HepG2 (cell line): ENCODE measurements at regions not wholly inside any gene's neighbourhood (a gene's known extent, or its start where the extent isn't known, plus 50 kb on each side); places are given as distances from the start of the nearest gene placed in this dataset.

Source experiments
- ATAC-seq: fragments of 200-7000 bp; cut with Tn5 transposase; 3 replicates; pipeline ENCODE4 v1.9.1; 2020; ENCODE audit warnings: mild to moderate bottlenecking, moderate library complexity
- BruUV-seq: library from RNA; stranded (reverse); fragments of 400-500 nt; replicated peaks from 2 replicates; lab custom pipeline; 2021; lab: Mats Ljungman, UMichigan
- CTCF ChIA-PET: fragments of 300-600 bp; formaldehyde crosslinking; extraction: SDS; loops from one replicate; lab custom pipeline; 2021; ENCODE audit warnings: low total read pairs, inconsistent platforms, low intra/inter-chr PET ratio; lab: Yijun Ruan, JAX
- POLR2A ChIA-PET: fragments of 350-600 bp; sonication (Branson Sonifier 250); formaldehyde crosslinking; loops from one replicate; lab custom pipeline; 2020; ENCODE audit warnings: antibody characterized with exemption, inconsistent platforms; lab: Yijun Ruan, JAX
- DNase-seq: peaks from one replicate; pipeline ENCODE4 v3.0.0-alpha.2; 2015; ENCODE audit warnings: low spot score
- FAIRE-seq: peaks from 3 replicates; lab custom pipeline; 2011; peaks lifted over from hg19 to GRCh38; lab: Jason Lieb, UNC
- H2AFZ ChIP-seq: one replicate; pipeline ENCODE4 v1.6.1; 2011; ENCODE audit warnings: low read length, inconsistent platforms
- H3K27ac ChIP-seq: fragments of 300-600 bp; 3 replicates; pipeline ENCODE4 v1.8.0; 2011; ENCODE audit warnings: mixed run types, mild to moderate bottlenecking, mixed read lengths, low read length, inconsistent platforms; ENCODE audit not compliant: insufficient read depth; ENCODE audit errors: extremely low read length
- H3K27me3 ChIP-seq, 2 experiments: fragments of 200-600 bp in 1 of 2; 2 replicates in 1 of 2; 3 replicates in 1 of 2; pipeline versions ENCODE4 v1.6.0 to v1.8.0; 2011; ENCODE audit warnings: low read length in 2 of 2, mild to moderate bottlenecking in 2 of 2, moderate library complexity in 2 of 2, inconsistent platforms in 1 of 2; ENCODE audit not compliant: insufficient read depth in 2 of 2, control insufficient read depth in 1 of 2
- H3K36me3 ChIP-seq, 2 experiments: fragments of 200-600 bp in 1 of 2; replicated peaks in 1 of 2; 2 replicates in 1 of 2; 3 replicates in 1 of 2; pipeline versions ENCODE4 v1.5.1 to v1.8.0; 2011; ENCODE audit warnings: low read length in 2 of 2, inconsistent platforms in 1 of 2; ENCODE audit not compliant: insufficient read depth in 2 of 2, control insufficient read depth in 1 of 2
- H3K4me1 ChIP-seq: 2 replicates; pipeline ENCODE4 v1.5.1; 2012; ENCODE audit warnings: low read length, inconsistent platforms; ENCODE audit not compliant: insufficient read depth
- H3K4me2 ChIP-seq: 2 replicates; pipeline ENCODE4 v1.6.0; 2011; ENCODE audit warnings: low read depth, low read length, inconsistent platforms
- H3K4me3 ChIP-seq, 3 experiments: fragments of 200-600 bp in 1 of 3; sonication (generic), shearing (Covaris generic) in 1 of 3; replicated peaks in 1 of 3; 2 replicates each; pipeline ENCODE4 v1.5.1; 2011 to 2016; ENCODE audit warnings: low read length in 3 of 3, inconsistent platforms in 2 of 3, low read depth in 2 of 3, mild to moderate bottlenecking in 2 of 3, control low read depth in 1 of 3, mixed read lengths in 1 of 3; ENCODE audit not compliant: insufficient read depth in 1 of 3
- H3K79me2 ChIP-seq: one replicate; pipeline ENCODE4 v1.6.1; 2011; ENCODE audit warnings: low read length, inconsistent platforms; ENCODE audit not compliant: insufficient read depth
- H3K9ac ChIP-seq: 2 replicates; pipeline ENCODE4 v1.6.0; 2011; ENCODE audit warnings: mild to moderate bottlenecking, low read depth, low read length, inconsistent platforms; ENCODE audit not compliant: insufficient read depth
- H3K9me3 ChIP-seq: 2 replicates; pipeline ENCODE4 v1.5.1; 2012; ENCODE audit warnings: mild to moderate bottlenecking, low read length
- H4K20me1 ChIP-seq: 2 replicates; pipeline ENCODE4 v1.6.0; 2011; ENCODE audit warnings: inconsistent platforms, mild to moderate bottlenecking, low read length, moderate library complexity; ENCODE audit not compliant: insufficient read depth
- ARHGAP35 ChIP-seq: sonication (generic); formaldehyde crosslinking; IDR thresholded peaks from 2 replicates; pipeline ENCODE4 v1.9.0; 2022; ENCODE audit warnings: mild to moderate bottlenecking, inconsistent platforms, moderate library complexity, missing genetic modification reagents, borderline replicate concordance
- ARNT ChIP-seq: fragments of 450-650 bp; IDR thresholded peaks from 2 replicates; pipeline ENCODE4 v1.6.1; 2017
- MAF1 ChIP-seq: sonication (generic); formaldehyde crosslinking; IDR thresholded peaks from 2 replicates; pipeline ENCODE4 v1.5.0; 2020; ENCODE audit warnings: missing genetic modification reagents, borderline replicate concordance
- NR3C1 ChIP-seq: sonication (generic); formaldehyde crosslinking; IDR thresholded peaks from 2 replicates; pipeline ENCODE4 v1.4.0; 2020; ENCODE audit warnings: missing genetic modification reagents
- ZC3H4 ChIP-seq: sonication (generic); formaldehyde crosslinking; IDR thresholded peaks from 2 replicates; pipeline ENCODE4 v1.4.0; 2020; ENCODE audit warnings: missing genetic modification reagents, borderline replicate concordance
- ZNF737 ChIP-seq: sonication (generic); formaldehyde crosslinking; IDR thresholded peaks from 2 replicates; pipeline ENCODE4 v1.5.0; 2020; ENCODE audit warnings: missing genetic modification reagents, mild to moderate bottlenecking, borderline replicate concordance
- ZSCAN9 ChIP-seq: IDR thresholded peaks from 2 replicates; pipeline ENCODE4 v1.6.1; 2016; ENCODE audit warnings: borderline replicate concordance
- WGBS: methylation state at CpG from one replicate; pipeline ENCODE4 v1.1.6; 2017; ENCODE audit warnings: low lambda C conversion rate; 5-methylcytosine and 5-hydroxymethylcytosine counted together
- in situ Hi-C: cut with HindIII; loops from 2 replicates; pipeline ENCODE4 v1.10.0; 2017; ENCODE audit warnings: low pct_unique_long_range_greater_than_20kb; ENCODE audit not compliant: extremely low pct_ligation_motif_present
- intact Hi-C: fragments of 100-400 bp; cut with micrococcal nuclease; formaldehyde crosslinking; loops from one replicate; pipeline ENCODE4 v1.10.0; 2022; ENCODE audit not compliant: unreplicated experiment
- TF ChIP-seq, protein P1 (sequence below): IDR thresholded peaks from 2 replicates; pipeline ENCODE4 v1.6.1; 2012; ENCODE audit warnings: low read depth, low read length, improper control_type of control experiment
- TF ChIP-seq, protein P2 (sequence below): sonication (generic); formaldehyde crosslinking; IDR thresholded peaks from 2 replicates; pipeline ENCODE4 v1.4.0; 2020; ENCODE audit warnings: missing genetic modification reagents
- TF ChIP-seq, protein P3 (sequence below): sonication (generic); formaldehyde crosslinking; IDR thresholded peaks from 2 replicates; pipeline ENCODE4 v1.5.0; 2020; ENCODE audit warnings: missing genetic modification reagents, mild to moderate bottlenecking, borderline replicate concordance
- TF ChIP-seq, protein P4 (sequence below): sonication (generic); formaldehyde crosslinking; IDR thresholded peaks from 2 replicates; pipeline ENCODE4 v1.4.0; 2020; ENCODE audit warnings: mild to moderate bottlenecking, missing genetic modification reagents
- TF ChIP-seq, protein P5 (sequence below): sonication (generic); formaldehyde crosslinking; IDR thresholded peaks from 2 replicates; pipeline ENCODE4 v1.9.0; 2021; ENCODE audit warnings: missing genetic modification reagents, mild to moderate bottlenecking, borderline replicate concordance
- TF ChIP-seq, protein P6 (sequence below): sonication (generic); formaldehyde crosslinking; IDR thresholded peaks from 2 replicates; pipeline ENCODE4 v1.4.0; 2020; ENCODE audit warnings: missing genetic modification reagents, mild to moderate bottlenecking, borderline replicate concordance

DNA sequence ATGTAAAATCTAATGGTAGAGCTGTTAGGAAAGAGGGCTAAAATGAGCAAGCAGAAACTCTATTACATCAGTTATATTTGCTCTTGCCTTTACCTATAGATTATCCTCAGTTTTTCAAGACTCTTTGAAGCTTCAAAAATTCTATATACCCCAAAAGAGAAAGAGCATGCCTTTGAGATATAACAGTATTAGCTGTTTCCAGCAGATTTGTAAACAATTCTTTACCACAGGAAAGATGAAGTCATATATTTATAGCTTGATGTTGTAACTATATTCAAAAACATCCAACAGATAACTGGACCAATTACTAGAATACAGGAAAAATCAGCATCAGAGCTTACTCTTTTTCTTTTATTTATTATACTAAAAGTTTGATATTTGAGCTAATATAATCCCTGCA lies 416.2 kb upstream of the TPK1 start:
- H3K27ac ChIP-seq = no peak overlapping the region
- in situ Hi-C loops = no loop called here
- TF ChIP-seq ZNF737 (CRISPR knock-in tag) = no peak
- no peak for TF ChIP-seq NR3C1 (CRISPR knock-in tag)
- TF ChIP-seq, protein P1, sequence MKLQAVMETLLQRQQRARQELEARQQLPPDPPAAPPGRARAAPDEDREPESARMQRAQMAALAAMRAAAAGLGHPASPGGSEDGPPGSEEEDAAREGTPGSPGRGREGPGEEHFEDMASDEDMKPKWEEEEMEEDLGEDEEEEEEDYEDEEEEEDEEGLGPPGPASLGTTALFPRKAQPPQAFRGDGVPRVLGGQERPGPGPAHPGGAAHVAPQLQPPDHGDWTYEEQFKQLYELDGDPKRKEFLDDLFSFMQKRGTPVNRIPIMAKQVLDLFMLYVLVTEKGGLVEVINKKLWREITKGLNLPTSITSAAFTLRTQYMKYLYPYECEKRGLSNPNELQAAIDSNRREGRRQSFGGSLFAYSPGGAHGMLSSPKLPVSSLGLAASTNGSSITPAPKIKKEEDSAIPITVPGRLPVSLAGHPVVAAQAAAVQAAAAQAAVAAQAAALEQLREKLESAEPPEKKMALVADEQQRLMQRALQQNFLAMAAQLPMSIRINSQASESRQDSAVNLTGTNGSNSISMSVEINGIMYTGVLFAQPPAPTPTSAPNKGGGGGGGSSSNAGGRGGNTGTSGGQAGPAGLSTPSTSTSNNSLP = no peak
- no peak for TF ChIP-seq ARHGAP35
- TF ChIP-seq ZSCAN9 (CRISPR knock-in tag) = no peak
- TF ChIP-seq, protein P2, sequence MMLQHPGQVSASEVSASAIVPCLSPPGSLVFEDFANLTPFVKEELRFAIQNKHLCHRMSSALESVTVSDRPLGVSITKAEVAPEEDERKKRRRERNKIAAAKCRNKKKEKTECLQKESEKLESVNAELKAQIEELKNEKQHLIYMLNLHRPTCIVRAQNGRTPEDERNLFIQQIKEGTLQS (CRISPR knock-in tag) = no peak
- TF ChIP-seq, all 625 proteins: peak for 0
- no peak overlapping the region for H3K4me2 ChIP-seq
- no peaks in the 10 kb centered on the region for H4K20me1 ChIP-seq
- no peak overlapping the region for H3K4me3 ChIP-seq
- H3K9ac ChIP-seq = no peak overlapping the region
- BruUV-seq = no TSS peak
- no peaks in the 10 kb centered on the region for H3K4me1 ChIP-seq
- no peak for FAIRE-seq
- H3K9me3 ChIP-seq = peaks cover 96% of the 10 kb centered on the region
- ChIA-PET POLR2A (no interaction called here), CTCF (no interaction called here)
- no peaks in the 10 kb centered on the region for H3K27me3 ChIP-seq
- no peak for DNase-seq
- ATAC-seq = no peak
- H3K36me3 ChIP-seq = no peaks in the 10 kb centered on the region
- H3K79me2 ChIP-seq = no peaks in the 10 kb centered on the region
- no peak overlapping the region for H2AFZ ChIP-seq
- intact Hi-C loops = no loop called here

DNA sequence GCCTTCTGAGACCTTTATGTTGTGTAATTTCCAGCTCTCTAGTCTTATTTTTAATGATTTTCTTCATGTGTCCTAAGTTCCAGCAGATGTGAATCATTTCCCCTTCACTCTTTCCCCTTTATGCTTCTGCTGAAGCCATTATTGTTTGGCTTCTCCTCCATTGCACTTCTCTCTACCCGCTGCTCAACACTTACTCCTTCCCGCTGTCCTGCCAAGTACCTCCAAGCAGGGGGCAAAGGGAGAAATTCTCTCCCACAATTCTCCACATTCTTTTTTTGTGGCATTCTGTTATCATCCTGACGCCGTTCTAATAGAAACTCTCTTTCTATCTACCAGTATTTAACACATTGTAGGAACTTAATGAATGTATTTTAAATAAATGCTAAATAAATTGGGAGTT lies 388.9 kb upstream of the TPK1 start:
- Histone ChIP-seq H4K20me1 (no peaks in the 10 kb centered on the region), H3K27ac (no peak overlapping the region), H3K36me3 (no peaks in the 10 kb centered on the region), H3K4me3 (no peak overlapping the region), H3K27me3 (no peaks in the 10 kb centered on the region), H3K9me3 (peaks cover 60% of the 10 kb centered on the region), H3K79me2 (no peaks in the 10 kb centered on the region), H3K4me2 (no peak overlapping the region), H3K9ac (no peak overlapping the region), H3K4me1 (no peaks in the 10 kb centered on the region), H2AFZ (no peak overlapping the region)
- BruUV-seq = no TSS peak
- WGBS = 6% methylated on average over 4 of the region's 4 CpGs
- no peak for DNase-seq
- POLR2A ChIA-PET = no interaction called here
- CTCF ChIA-PET = no interaction called here
- in situ Hi-C loops (no loop called here), intact Hi-C loops (no loop called here)
- no peak for ATAC-seq
- no peak for FAIRE-seq
- TF ChIP-seq, protein P3, sequence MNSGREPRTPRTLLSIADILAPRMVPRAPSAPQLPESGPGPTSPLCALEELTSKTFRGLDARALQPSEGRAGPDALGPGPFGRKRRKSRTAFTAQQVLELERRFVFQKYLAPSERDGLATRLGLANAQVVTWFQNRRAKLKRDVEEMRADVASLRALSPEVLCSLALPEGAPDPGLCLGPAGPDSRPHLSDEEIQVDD (CRISPR knock-in tag) = no peak
- TF ChIP-seq MAF1 = no peak
- TF ChIP-seq, protein P4, sequence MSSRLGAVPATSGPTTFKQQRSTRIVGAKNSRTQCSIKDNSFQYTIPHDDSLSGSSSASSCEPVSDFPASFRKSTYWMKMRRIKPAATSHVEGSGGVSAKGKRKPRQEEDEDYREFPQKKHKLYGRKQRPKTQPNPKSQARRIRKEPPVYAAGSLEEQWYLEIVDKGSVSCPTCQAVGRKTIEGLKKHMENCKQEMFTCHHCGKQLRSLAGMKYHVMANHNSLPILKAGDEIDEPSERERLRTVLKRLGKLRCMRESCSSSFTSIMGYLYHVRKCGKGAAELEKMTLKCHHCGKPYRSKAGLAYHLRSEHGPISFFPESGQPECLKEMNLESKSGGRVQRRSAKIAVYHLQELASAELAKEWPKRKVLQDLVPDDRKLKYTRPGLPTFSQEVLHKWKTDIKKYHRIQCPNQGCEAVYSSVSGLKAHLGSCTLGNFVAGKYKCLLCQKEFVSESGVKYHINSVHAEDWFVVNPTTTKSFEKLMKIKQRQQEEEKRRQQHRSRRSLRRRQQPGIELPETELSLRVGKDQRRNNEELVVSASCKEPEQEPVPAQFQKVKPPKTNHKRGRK (CRISPR knock-in tag) = no peak
- no peak for TF ChIP-seq ZC3H4 (CRISPR knock-in tag)
- TF ChIP-seq, protein P5, sequence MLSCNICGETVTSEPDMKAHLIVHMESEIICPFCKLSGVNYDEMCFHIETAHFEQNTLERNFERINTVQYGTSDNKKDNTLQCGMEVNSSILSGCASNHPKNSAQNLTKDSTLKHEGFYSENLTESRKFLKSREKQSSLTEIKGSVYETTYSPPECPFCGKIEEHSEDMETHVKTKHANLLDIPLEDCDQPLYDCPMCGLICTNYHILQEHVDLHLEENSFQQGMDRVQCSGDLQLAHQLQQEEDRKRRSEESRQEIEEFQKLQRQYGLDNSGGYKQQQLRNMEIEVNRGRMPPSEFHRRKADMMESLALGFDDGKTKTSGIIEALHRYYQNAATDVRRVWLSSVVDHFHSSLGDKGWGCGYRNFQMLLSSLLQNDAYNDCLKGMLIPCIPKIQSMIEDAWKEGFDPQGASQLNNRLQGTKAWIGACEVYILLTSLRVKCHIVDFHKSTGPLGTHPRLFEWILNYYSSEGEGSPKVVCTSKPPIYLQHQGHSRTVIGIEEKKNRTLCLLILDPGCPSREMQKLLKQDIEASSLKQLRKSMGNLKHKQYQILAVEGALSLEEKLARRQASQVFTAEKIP = no peak
- TF ChIP-seq, protein P6, sequence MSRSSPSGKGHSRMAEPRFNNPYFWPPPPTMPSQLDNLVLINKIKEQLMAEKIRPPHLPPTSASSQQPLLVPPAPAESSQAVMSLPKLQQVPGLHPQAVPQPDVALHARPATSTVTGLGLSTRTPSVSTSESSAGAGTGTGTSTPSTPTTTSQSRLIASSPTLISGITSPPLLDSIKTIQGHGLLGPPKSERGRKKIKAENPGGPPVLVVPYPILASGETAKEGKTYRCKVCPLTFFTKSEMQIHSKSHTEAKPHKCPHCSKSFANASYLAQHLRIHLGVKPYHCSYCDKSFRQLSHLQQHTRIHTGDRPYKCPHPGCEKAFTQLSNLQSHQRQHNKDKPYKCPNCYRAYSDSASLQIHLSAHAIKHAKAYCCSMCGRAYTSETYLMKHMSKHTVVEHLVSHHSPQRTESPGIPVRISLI = no peak
- no peak for TF ChIP-seq ARNT
